ENCODE measurements at regions not wholly inside any gene's neighbourhood (a gene's known extent, or its start where the extent isn't known, plus 50 kb on each side); places are given as distances from the start of the nearest gene placed in this dataset.
A peak's percentile ranks its signal among the peaks of the same experiment; 100 is the strongest.
"Not testable (repeated sequence)": the region's sequence is repeated elsewhere in the genome, so short reads cannot be mapped to it uniquely, and the experiment has no call there.

GRCh38 chr3:6362406-6362805 is 498.5 kb upstream of the GRM7 start:
- Histone ChIP-seq H3K4me1 (ENCODE audit: control insufficient read depth, insufficient read depth, low read length) (no peaks in the 10 kb centered on the region), H3K4me3 (ENCODE audit: low read length) (no peak overlapping the region), H3K27me3 (ENCODE audit: control insufficient read depth, insufficient read depth, low read length) (no peaks in the 10 kb centered on the region), H3K9me3 (replicated peaks; ENCODE audit: control insufficient read depth, low read depth, low read length) (no peaks in the 10 kb centered on the region), H3K27ac (ENCODE audit: low read length) (no peak overlapping the region), H3K36me3 (ENCODE audit: control insufficient read depth, insufficient read depth, low read length) (no peaks in the 10 kb centered on the region)
- no peak for DNase-seq
- no CpG with 5 or more reads among the region's 4 CpGs for WGBS (ENCODE audit: insufficient coverage)

- DNase-seq, result no peak
- Histone ChIP-seq H3K9me3 (replicated peaks; ENCODE audit: control insufficient read depth, low read depth, low read length) (no peaks in the 10 kb centered on the region), H3K27me3 (ENCODE audit: control insufficient read depth, insufficient read depth, low read length) (no peaks in the 10 kb centered on the region), H3K36me3 (ENCODE audit: control insufficient read depth, insufficient read depth, low read length) (no peaks in the 10 kb centered on the region), H3K4me3 (ENCODE audit: low read length) (no peak overlapping the region), H3K27ac (ENCODE audit: low read length) (no peak overlapping the region), H3K4me1 (ENCODE audit: control insufficient read depth, insufficient read depth, low read length) (no peaks in the 10 kb centered on the region)
- 83% methylated on average over 1 of the region's 2 CpGs for WGBS (ENCODE audit: insufficient coverage)
These were observed 493.7 kb upstream of the GRM7 start for GRCh38 chr3:6367171-6367570.

GRCh38 chr3:6392123-6392522 is 468.8 kb upstream of the GRM7 start:
- DNase-seq, result no peak
- no peak overlapping the region for H3K4me3 ChIP-seq (ENCODE audit: low read length)
- 80% methylated on average over 1 of the region's 2 CpGs for WGBS (ENCODE audit: insufficient coverage)
- no peaks in the 10 kb centered on the region for H3K4me1 ChIP-seq (ENCODE audit: control insufficient read depth, insufficient read depth, low read length)
- H3K9me3 ChIP-seq (replicated peaks; ENCODE audit: control insufficient read depth, low read depth, low read length), result no peaks in the 10 kb centered on the region
- H3K27ac ChIP-seq (ENCODE audit: low read length), result no peak overlapping the region
- H3K27me3 ChIP-seq (ENCODE audit: control insufficient read depth, insufficient read depth, low read length), result no peaks in the 10 kb centered on the region
- no peaks in the 10 kb centered on the region for H3K36me3 ChIP-seq (ENCODE audit: control insufficient read depth, insufficient read depth, low read length)

GRCh38 chr3:6394944-6395343 is 466.0 kb upstream of the GRM7 start:
- H3K9me3 ChIP-seq (replicated peaks; ENCODE audit: control insufficient read depth, low read depth, low read length), result no peaks in the 10 kb centered on the region
- no peaks in the 10 kb centered on the region for H3K36me3 ChIP-seq (ENCODE audit: control insufficient read depth, insufficient read depth, low read length)
- H3K27ac ChIP-seq (ENCODE audit: low read length), result no peak overlapping the region
- no peaks in the 10 kb centered on the region for H3K27me3 ChIP-seq (ENCODE audit: control insufficient read depth, insufficient read depth, low read length)
- 54% methylated on average over 2 of the region's 2 CpGs for WGBS (ENCODE audit: insufficient coverage)
- no peak for DNase-seq
- no peaks in the 10 kb centered on the region for H3K4me1 ChIP-seq (ENCODE audit: control insufficient read depth, insufficient read depth, low read length)
- no peak overlapping the region for H3K4me3 ChIP-seq (ENCODE audit: low read length)

- H3K9me3 ChIP-seq (replicated peaks; ENCODE audit: control insufficient read depth, low read depth, low read length), result no peaks in the 10 kb centered on the region
- WGBS (ENCODE audit: insufficient coverage), result 10% methylated on average over 1 of the region's 1 CpG
- peak; percentile 39 for DNase-seq
- H3K4me1 ChIP-seq (ENCODE audit: control insufficient read depth, insufficient read depth, low read length), result no peaks in the 10 kb centered on the region
- H3K4me3 ChIP-seq (ENCODE audit: low read length), result no peak overlapping the region
- H3K36me3 ChIP-seq (ENCODE audit: control insufficient read depth, insufficient read depth, low read length), result no peaks in the 10 kb centered on the region
- H3K27ac ChIP-seq (ENCODE audit: low read length), result no peak overlapping the region
- no peaks in the 10 kb centered on the region for H3K27me3 ChIP-seq (ENCODE audit: control insufficient read depth, insufficient read depth, low read length)
These were observed 464.3 kb upstream of the GRM7 start for GRCh38 chr3:6396631-6397030.

GRCh38 chr3:6402666-6403065 is 458.2 kb upstream of the GRM7 start:
- WGBS (ENCODE audit: insufficient coverage), result no CpG with 5 or more reads among the region's 4 CpGs
- DNase-seq; H3K4me3 ChIP-seq (ENCODE audit: low read length); H3K27ac ChIP-seq (ENCODE audit: low read length); H3K9me3 ChIP-seq (replicated peaks; ENCODE audit: control insufficient read depth, low read depth, low read length); H3K27me3 ChIP-seq (ENCODE audit: control insufficient read depth, insufficient read depth, low read length); H3K36me3 ChIP-seq (ENCODE audit: control insufficient read depth, insufficient read depth, low read length); H3K4me1 ChIP-seq (ENCODE audit: control insufficient read depth, insufficient read depth, low read length): not testable (repeated sequence)

GRCh38 chr3:6406923-6407322 is 454.0 kb upstream of the GRM7 start:
- not testable (repeated sequence) for H3K27ac ChIP-seq (ENCODE audit: low read length); DNase-seq; H3K4me1 ChIP-seq (ENCODE audit: control insufficient read depth, insufficient read depth, low read length); H3K4me3 ChIP-seq (ENCODE audit: low read length); H3K27me3 ChIP-seq (ENCODE audit: control insufficient read depth, insufficient read depth, low read length); H3K36me3 ChIP-seq (ENCODE audit: control insufficient read depth, insufficient read depth, low read length); H3K9me3 ChIP-seq (replicated peaks; ENCODE audit: control insufficient read depth, low read depth, low read length)
- WGBS (ENCODE audit: insufficient coverage), result no CpG with 5 or more reads among the region's 4 CpGs

- no peak overlapping the region for H3K4me3 ChIP-seq (ENCODE audit: low read length)
- no peak overlapping the region for H3K27ac ChIP-seq (ENCODE audit: low read length)
- H3K27me3 ChIP-seq (ENCODE audit: control insufficient read depth, insufficient read depth, low read length), result no peaks in the 10 kb centered on the region
- H3K4me1 ChIP-seq (ENCODE audit: control insufficient read depth, insufficient read depth, low read length), result no peaks in the 10 kb centered on the region
- H3K9me3 ChIP-seq (replicated peaks; ENCODE audit: control insufficient read depth, low read depth, low read length), result no peaks in the 10 kb centered on the region
- DNase-seq, result no peak
- no CpG with 5 or more reads among the region's 4 CpGs for WGBS (ENCODE audit: insufficient coverage)
- H3K36me3 ChIP-seq (ENCODE audit: control insufficient read depth, insufficient read depth, low read length), result no peaks in the 10 kb centered on the region
These were observed 444.8 kb upstream of the GRM7 start for GRCh38 chr3:6416049-6416661.

GRCh38 chr3:6417174-6417573 is 443.7 kb upstream of the GRM7 start:
- DNase-seq, result no peak
- 86% methylated on average over 3 of the region's 4 CpGs for WGBS (ENCODE audit: insufficient coverage)
- Histone ChIP-seq H3K4me1 (ENCODE audit: control insufficient read depth, insufficient read depth, low read length) (no peaks in the 10 kb centered on the region), H3K27ac (ENCODE audit: low read length) (no peak overlapping the region), H3K36me3 (ENCODE audit: control insufficient read depth, insufficient read depth, low read length) (no peaks in the 10 kb centered on the region), H3K9me3 (replicated peaks; ENCODE audit: control insufficient read depth, low read depth, low read length) (no peaks in the 10 kb centered on the region), H3K4me3 (ENCODE audit: low read length) (no peak overlapping the region), H3K27me3 (ENCODE audit: control insufficient read depth, insufficient read depth, low read length) (no peaks in the 10 kb centered on the region)

- Histone ChIP-seq H3K27me3 (ENCODE audit: control insufficient read depth, insufficient read depth, low read length) (no peaks in the 10 kb centered on the region), H3K9me3 (replicated peaks; ENCODE audit: control insufficient read depth, low read depth, low read length) (no peaks in the 10 kb centered on the region), H3K4me1 (ENCODE audit: control insufficient read depth, insufficient read depth, low read length) (no peaks in the 10 kb centered on the region), H3K4me3 (ENCODE audit: low read length) (no peak overlapping the region), H3K27ac (ENCODE audit: low read length) (no peak overlapping the region), H3K36me3 (ENCODE audit: control insufficient read depth, insufficient read depth, low read length) (no peaks in the 10 kb centered on the region)
- DNase-seq, result no peak
- no CpG with 5 or more reads among the region's 1 CpG for WGBS (ENCODE audit: insufficient coverage)
These were observed 442.4 kb upstream of the GRM7 start for GRCh38 chr3:6418485-6418884.

Measured in muscle of leg (tissue), 3 donors.